Rectal smooth muscle tissue (tissue), 1 donor: ENCODE measurements at regions not wholly inside any gene's neighbourhood (a gene's known extent, or its start where the extent isn't known, plus 50 kb on each side); places are given as distances from the start of the nearest gene placed in this dataset.

ENCODE experiments used
- H3K27ac ChIP-seq: one replicate; pipeline ENCODE4 v1.7.0; 2013; ENCODE audit warnings: low read depth, low read length, inconsistent platforms
- H3K27me3 ChIP-seq: one replicate; pipeline ENCODE4 v1.7.0; 2013; ENCODE audit warnings: low read length; ENCODE audit not compliant: control insufficient read depth, insufficient read depth
- H3K36me3 ChIP-seq: one replicate; pipeline ENCODE4 v1.7.0; 2013; ENCODE audit warnings: low read length; ENCODE audit not compliant: control insufficient read depth, insufficient read depth
- H3K4me1 ChIP-seq: one replicate; pipeline ENCODE4 v1.7.0; 2013; ENCODE audit warnings: low read length; ENCODE audit not compliant: control insufficient read depth, insufficient read depth
- H3K4me3 ChIP-seq: one replicate; pipeline ENCODE4 v1.7.0; 2013; ENCODE audit warnings: low read length
- H3K9ac ChIP-seq: one replicate; pipeline ENCODE4 v1.7.0; 2013; ENCODE audit warnings: low read length

DNA sequence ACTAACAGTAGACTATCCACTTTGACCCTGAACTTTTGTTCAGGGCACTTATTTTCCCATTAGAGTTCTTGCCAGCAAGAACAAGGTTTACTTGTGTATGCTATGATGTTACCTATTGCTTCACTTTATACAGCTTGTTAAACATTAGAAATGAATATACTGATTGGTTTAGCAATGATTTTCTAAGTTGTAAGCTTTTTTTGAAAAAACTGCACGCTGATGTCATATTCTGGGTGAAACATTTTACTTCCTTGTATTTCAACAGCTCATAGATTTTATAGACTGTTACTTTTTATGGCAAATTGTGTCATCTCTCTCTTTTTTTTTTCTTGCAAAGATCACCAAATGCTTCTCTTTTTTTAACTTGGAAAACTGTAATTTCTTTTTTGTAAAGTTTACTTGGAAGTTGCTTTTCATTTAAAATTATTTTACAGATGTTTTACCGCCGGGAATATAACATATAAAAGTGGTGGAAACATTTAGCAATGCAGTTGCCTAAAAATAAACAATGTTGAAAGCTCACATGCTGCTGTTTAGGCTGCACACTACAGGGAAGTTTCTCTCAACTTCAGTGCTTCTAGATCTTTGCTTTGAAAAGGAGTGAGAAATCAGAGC, 215.3 kb upstream of the NFIA start:
- H3K4me3 ChIP-seq = no peak overlapping the region
- no peak overlapping the region for H3K9ac ChIP-seq
- no peaks in the 10 kb centered on the region for H3K36me3 ChIP-seq
- no peaks in the 10 kb centered on the region for H3K4me1 ChIP-seq
- no peaks in the 10 kb centered on the region for H3K27me3 ChIP-seq
- H3K27ac ChIP-seq = no peak overlapping the region

DNA sequence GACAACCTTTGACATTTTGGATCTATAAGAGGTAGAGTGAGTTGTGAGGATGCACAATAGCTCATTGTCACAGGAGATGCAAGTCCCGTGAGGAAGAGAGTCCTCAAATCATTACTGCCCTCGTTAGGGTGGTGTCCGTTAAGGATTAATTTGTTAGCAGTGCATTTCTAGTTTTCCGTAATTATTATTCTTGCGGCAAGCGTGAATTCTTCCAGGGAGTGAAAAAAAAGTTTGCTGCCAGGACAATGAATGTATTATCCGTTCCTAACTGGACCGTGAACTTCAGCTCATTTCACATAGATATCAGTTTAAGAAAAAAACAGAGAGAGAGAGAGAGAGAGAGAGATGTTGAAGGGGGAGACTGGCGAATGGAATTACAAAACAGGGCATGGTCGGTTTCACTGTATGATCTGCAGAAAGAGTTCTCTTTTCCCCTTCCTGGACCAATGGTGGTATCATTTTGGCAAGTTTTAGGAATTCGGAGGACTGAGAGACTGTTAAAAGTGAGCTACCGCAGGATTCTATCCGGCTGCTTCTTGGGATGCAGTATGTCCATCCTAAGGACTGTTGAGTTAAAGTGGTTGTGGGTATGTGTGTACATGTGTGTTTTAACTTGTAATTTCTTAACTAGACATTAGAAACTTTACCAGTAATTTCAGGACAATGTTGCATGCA, 216.0 kb upstream of the NFIA start:
- H3K9ac ChIP-seq = no peak overlapping the region
- no peaks in the 10 kb centered on the region for H3K27me3 ChIP-seq
- no peak overlapping the region for H3K4me3 ChIP-seq
- H3K4me1 ChIP-seq = no peaks in the 10 kb centered on the region
- H3K27ac ChIP-seq = no peak overlapping the region
- no peaks in the 10 kb centered on the region for H3K36me3 ChIP-seq

DNA sequence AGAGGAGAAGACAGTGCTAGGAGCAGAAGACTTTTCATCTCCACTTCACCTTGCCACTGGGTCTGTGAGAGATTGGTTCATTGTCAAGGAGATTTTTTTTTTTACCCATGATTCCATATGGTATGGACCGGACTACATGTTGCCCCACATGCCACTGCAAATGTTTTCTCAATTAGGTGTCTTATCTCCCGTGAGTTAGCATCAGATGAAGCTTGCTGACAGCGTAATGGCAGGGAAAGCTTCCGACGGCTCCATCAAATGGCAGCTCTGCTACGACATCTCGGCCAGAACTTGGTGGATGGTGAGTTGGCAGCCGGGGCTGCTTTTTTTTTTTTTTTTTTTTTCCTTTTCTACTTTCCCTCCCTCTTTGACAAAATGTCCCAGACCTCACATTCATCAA, 217.2 kb upstream of the NFIA start:
- Histone ChIP-seq H3K9ac (no peak overlapping the region), H3K27ac (no peak overlapping the region), H3K36me3 (no peaks in the 10 kb centered on the region), H3K4me3 (no peak overlapping the region), H3K27me3 (no peaks in the 10 kb centered on the region), H3K4me1 (no peaks in the 10 kb centered on the region)

DNA sequence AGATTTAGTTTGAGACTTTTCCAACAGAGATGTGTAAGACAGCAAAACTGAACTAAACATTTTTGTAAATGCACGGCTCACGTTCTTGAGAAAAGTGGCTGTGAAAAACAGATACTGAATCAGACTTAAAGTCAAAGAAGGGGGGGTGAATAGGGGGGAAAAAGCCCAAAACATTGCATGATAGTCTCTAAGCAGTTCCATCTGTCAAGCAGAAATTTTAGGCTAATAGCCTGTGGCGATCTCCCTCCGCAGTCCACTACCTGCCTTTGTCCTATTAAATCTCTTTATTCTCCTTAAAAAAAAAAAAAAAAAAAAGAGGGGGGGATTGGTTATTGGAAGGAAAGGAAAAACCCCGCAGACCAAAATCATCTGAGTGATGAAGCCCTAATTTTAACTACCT, 217.6 kb upstream of the NFIA start:
- H3K9ac ChIP-seq = no peak overlapping the region
- no peaks in the 10 kb centered on the region for H3K36me3 ChIP-seq
- no peak overlapping the region for H3K4me3 ChIP-seq
- H3K4me1 ChIP-seq = no peaks in the 10 kb centered on the region
- no peaks in the 10 kb centered on the region for H3K27me3 ChIP-seq
- no peak overlapping the region for H3K27ac ChIP-seq

DNA sequence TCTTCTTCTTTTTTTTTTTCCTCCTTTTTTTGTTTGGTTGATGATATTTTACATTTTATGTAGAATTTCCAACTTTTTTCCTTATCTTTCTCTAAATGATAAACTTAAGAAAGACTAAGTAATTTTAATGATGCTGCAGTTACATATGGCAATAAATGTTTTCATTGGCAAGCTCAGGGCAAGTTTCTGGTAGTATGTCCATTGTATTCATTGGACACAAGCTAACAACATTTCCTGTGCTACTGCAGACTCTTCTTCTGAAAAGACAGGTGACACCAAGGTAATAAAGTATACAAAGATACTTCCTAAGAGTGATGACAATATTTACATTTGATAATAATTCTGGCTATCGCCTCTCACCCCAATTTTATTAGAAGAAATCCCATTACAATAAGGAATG, 219.2 kb upstream of the NFIA start:
- no peaks in the 10 kb centered on the region for H3K27me3 ChIP-seq
- H3K4me3 ChIP-seq = no peak overlapping the region
- no peak overlapping the region for H3K27ac ChIP-seq
- no peaks in the 10 kb centered on the region for H3K36me3 ChIP-seq
- H3K9ac ChIP-seq = no peak overlapping the region
- H3K4me1 ChIP-seq = no peaks in the 10 kb centered on the region

DNA sequence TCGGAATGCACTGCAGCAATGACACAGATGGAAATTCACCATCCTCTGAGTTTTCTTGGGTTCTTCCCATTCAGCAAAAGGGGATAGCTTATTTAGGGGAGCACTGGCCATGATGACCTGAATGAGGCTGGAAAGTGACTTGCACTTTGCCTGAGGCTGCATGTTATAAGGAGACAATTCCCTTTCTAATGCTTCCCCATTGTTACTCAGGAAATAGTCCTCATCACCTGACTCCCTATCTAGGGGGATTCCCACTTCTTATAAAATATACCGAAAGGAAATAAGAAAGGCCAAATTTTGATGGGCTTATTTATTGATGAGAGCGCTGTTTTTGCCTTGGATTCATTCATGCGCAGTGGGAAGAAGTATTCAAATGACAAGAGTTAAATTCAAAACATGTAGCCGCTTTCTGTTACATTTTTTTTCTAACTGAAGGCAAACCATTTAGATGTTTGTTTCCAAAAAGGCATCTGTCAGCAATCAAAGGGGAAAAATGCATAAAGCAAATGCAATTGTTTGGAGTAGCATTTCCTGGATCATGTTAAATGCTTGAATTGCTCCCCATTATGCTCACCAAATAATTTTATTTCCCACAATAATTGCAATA, 220.3 kb upstream of the NFIA start:
- Histone ChIP-seq H3K9ac (no peak overlapping the region), H3K36me3 (no peaks in the 10 kb centered on the region), H3K27ac (no peak overlapping the region), H3K4me3 (no peak overlapping the region), H3K27me3 (no peaks in the 10 kb centered on the region), H3K4me1 (no peaks in the 10 kb centered on the region)

DNA sequence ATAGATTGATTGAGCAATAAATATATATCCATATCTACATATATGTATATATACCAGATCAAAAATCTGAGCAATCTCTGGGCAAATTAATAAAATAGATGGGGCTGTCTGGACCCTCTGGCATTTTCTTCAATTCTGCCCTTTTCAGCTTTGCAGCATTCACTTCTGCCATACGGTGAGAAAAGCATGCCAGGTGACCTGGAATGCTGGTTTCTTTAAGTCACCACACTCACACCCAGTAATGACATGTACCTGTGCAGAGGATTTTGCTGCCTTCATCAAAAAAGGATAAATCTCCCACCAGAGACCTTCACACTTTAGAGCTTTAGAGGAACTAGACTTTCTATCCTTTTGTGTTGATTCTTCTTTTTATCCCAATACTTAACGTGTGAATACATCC, 223.2 kb upstream of the NFIA start:
- H3K9ac ChIP-seq = no peak overlapping the region
- H3K4me3 ChIP-seq = no peak overlapping the region
- no peaks in the 10 kb centered on the region for H3K27me3 ChIP-seq
- no peaks in the 10 kb centered on the region for H3K4me1 ChIP-seq
- no peak overlapping the region for H3K27ac ChIP-seq
- no peaks in the 10 kb centered on the region for H3K36me3 ChIP-seq

DNA sequence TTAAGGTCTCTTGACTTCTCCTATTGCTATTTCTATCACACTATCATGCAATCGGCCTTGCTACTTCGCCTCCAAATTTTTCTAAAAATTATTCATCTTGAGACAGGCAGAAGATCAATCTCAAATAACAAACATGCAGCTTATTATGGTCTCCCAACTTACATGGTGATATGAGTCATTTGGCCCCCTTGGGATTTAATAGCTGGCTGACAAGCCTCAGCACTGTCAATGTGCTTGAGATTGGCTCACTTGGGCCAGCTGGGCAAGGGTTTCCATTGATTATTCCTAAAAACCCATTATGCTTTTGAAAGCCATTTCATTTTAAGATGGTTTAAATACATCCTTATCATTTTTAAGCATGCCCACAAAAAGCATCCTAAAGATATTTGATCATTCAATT, 224.5 kb upstream of the NFIA start:
- Histone ChIP-seq H3K27me3 (no peaks in the 10 kb centered on the region), H3K9ac (no peak overlapping the region), H3K27ac (no peak overlapping the region), H3K4me3 (no peak overlapping the region), H3K36me3 (no peaks in the 10 kb centered on the region), H3K4me1 (no peaks in the 10 kb centered on the region)

DNA sequence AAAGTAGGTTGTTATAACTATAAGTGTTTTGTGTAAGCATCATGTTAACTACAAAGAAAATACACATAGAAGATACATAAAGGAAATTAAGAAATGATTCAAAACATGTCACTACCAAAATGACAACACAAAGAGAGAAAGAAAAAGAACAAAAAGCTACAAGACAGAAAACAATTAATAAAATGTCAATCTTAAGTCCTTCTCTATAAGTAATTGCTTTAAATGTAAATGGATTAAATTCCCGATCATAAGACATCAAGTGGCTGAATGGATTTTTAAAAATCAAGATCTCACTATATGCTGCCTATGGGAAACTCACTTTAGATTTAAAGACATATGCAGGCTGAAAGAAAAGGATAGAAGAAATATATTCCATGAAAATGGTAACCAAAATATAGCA, 232.3 kb upstream of the NFIA start:
- Histone ChIP-seq H3K36me3 (no peaks in the 10 kb centered on the region), H3K27me3 (no peaks in the 10 kb centered on the region), H3K4me1 (no peaks in the 10 kb centered on the region)

DNA sequence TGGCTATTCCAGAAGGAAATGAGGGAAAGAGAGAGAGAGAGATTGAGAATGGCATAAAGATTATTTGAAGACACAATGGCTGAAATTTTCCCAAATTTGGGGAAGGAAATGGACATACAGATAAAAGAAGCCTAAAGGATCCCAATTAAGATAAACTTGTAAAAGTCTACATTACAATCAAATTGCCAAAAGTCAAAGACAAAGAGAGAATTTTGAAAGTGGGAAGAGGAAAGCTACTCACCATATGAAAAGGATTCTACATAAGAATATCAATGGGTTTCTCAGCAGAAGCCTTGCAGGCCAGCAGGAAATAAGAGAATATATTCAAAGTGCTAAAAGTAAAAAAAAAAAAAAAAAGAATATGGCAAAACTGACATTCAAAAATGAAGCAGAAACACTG, 233.0 kb upstream of the NFIA start:
- no peak overlapping the region for H3K27ac ChIP-seq
- H3K9ac ChIP-seq = no peak overlapping the region
- no peaks in the 10 kb centered on the region for H3K4me1 ChIP-seq
- no peak overlapping the region for H3K4me3 ChIP-seq
- no peaks in the 10 kb centered on the region for H3K27me3 ChIP-seq
- no peaks in the 10 kb centered on the region for H3K36me3 ChIP-seq

More for the DNA sequence above, 232.3 kb upstream of the NFIA start:
- no peak overlapping the region for H3K4me3 ChIP-seq
- no peak overlapping the region for H3K27ac ChIP-seq
- no peak overlapping the region for H3K9ac ChIP-seq

DNA sequence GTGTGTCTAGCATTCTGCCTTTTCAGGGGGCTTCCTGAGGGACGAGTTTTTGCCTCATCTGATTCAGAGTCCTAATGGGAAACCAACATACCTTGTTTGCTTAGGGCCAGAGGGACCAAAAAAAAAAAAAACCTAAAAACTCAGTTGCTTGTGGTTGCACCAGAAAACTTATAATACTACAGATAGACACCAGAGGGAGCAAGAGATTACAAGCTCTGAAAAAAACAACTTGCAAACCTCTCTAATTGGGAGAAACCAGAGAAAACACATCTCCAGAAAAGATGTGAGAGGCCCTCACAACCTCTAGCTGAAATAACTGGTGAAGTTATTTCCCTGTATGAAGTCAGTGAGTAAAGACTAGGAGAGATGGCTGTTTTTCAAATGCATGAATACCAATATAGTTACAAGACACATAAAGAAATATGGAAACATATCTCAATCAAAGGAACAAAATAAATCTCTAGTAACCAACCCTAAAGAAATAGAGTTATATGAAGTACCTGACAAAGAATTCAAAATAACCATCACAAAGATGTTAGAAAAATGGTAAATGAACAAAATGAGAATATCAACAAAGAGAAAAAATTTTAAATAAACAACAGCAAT, 233.7 kb upstream of the NFIA start:
- no peak overlapping the region for H3K27ac ChIP-seq
- no peaks in the 10 kb centered on the region for H3K27me3 ChIP-seq
- no peaks in the 10 kb centered on the region for H3K4me1 ChIP-seq
- no peaks in the 10 kb centered on the region for H3K36me3 ChIP-seq
- no peak overlapping the region for H3K4me3 ChIP-seq
- H3K9ac ChIP-seq = no peak overlapping the region

DNA sequence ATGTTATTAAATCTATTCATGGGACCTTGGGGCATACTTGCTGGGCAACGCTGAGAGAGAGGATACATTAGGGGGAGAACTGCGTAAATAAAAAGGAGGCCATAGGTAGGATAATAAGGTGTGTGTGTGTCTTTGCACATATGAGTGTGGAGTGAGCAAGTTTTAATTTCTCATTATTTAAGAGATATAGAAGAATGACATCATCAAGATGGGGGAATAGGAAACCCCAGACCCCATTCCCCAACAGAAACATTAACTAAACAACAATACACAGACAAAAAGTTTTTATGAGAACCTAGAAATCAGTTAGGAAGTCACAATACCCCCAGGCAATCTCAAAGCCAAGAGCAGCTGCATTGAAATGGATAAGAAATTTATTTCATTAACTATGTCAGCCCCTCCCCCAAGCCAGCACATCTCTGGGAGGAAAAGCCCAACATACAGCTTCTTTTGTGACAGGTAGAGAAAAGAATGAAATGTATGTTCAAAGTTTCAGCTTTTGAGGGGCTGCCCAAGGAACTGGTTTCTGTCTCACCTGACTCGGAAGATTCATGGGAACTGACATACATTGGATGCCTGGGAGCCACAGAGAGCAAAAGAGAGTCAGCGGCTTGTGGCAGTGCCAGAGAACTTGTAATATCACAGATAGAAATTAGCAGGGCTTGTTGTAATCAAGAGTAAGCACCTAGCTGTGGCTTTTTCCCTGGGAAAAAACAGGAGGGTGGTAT, 234.3 kb upstream of the NFIA start:
- Histone ChIP-seq H3K27me3 (no peaks in the 10 kb centered on the region), H3K9ac (no peak overlapping the region), H3K4me3 (no peak overlapping the region), H3K36me3 (no peaks in the 10 kb centered on the region), H3K27ac (no peak overlapping the region), H3K4me1 (no peaks in the 10 kb centered on the region)
